K562 (cell line): ENCODE measurements at regions not wholly inside any gene's neighbourhood (a gene's known extent, or its start where the extent isn't known, plus 50 kb on each side); places are given as distances from the start of the nearest gene placed in this dataset.

Source experiments
- ASH1L ChIP-seq: fragments of 450-650 bp; IDR thresholded peaks from 2 replicates; pipeline ENCODE4 v1.6.1; 2018; ENCODE audit warnings: borderline replicate concordance, mild to moderate bottlenecking, low read depth; ENCODE audit not compliant: partially characterized antibody
- CBX2 ChIP-seq: fragments of 200-600 bp; sonication (generic); IDR thresholded peaks from one replicate; pipeline ENCODE4 v1.6.1; 2012; ENCODE audit warnings: mild to moderate bottlenecking, low read length, inconsistent platforms; ENCODE audit not compliant: insufficient read depth, poor library complexity, severe bottlenecking
- CTCF ChIP-seq, 3 experiments: IDR thresholded peaks in 2 of 3; conservative IDR thresholded peaks in 1 of 3; 2 replicates each; pipeline ENCODE4 v1.5.1; 2011 to 2012; ENCODE audit warnings: low read length in 3 of 3, mild to moderate bottlenecking in 3 of 3, control low read depth in 2 of 3, improper control_type of control experiment in 1 of 3, inconsistent platforms in 1 of 3, low read depth in 1 of 3, mixed read lengths in 1 of 3, moderate library complexity in 1 of 3; ENCODE audit not compliant: insufficient read depth in 2 of 3
- E2F6 ChIP-seq, 2 experiments: IDR thresholded peaks; 2 replicates each; pipeline ENCODE4 v1.6.1; 2011; ENCODE audit warnings: borderline replicate concordance in 1 of 2, control low read depth in 1 of 2, low read depth in 1 of 2, low read length in 1 of 2, mild to moderate bottlenecking in 1 of 2, mixed read lengths in 1 of 2, moderate library complexity in 1 of 2; ENCODE audit not compliant: insufficient read depth in 1 of 2, insufficient read length in 1 of 2, poor library complexity in 1 of 2, severe bottlenecking in 1 of 2; ENCODE audit errors: extremely low read depth in 1 of 2
- FOXJ3 ChIP-seq: sonication (generic); formaldehyde crosslinking; IDR thresholded peaks from 2 replicates; pipeline ENCODE4 v1.4.0; 2020; ENCODE audit warnings: mild to moderate bottlenecking, missing genetic modification reagents
- KLF6 ChIP-seq: fragments of 250-450 bp; sonication (Bioruptor Pico); IDR thresholded peaks from 2 replicates; pipeline ENCODE4 v1.4.0; 2020; ENCODE audit warnings: mild to moderate bottlenecking, moderate library complexity, borderline replicate concordance
- RAD21 ChIP-seq, 2 experiments: fragments of 250-450 bp in 1 of 2; fragments of 450-650 bp in 1 of 2; sonication (Bioruptor Pico) in 1 of 2; formaldehyde crosslinking in 1 of 2; IDR thresholded peaks in 1 of 2; conservative IDR thresholded peaks in 1 of 2; 2 replicates each; pipeline versions ENCODE4 v1.4.0 to v1.8.0; 2020 to 2022; ENCODE audit warnings: mild to moderate bottlenecking in 2 of 2, moderate library complexity in 1 of 2
- SIN3B ChIP-seq: fragments of 450-650 bp; IDR thresholded peaks from 2 replicates; pipeline ENCODE4 v1.6.1; 2017; ENCODE audit warnings: low read depth, mild to moderate bottlenecking, moderate library complexity
- TEAD1 ChIP-seq, 2 experiments: fragments of 450-650 bp in 1 of 2; sonication (generic) in 1 of 2; formaldehyde crosslinking; IDR thresholded peaks; 2 replicates each; pipeline versions ENCODE4 v1.4.0 to v1.8.0; 2020 to 2022; ENCODE audit warnings: mild to moderate bottlenecking in 2 of 2, missing genetic modification reagents in 1 of 2
- ZBTB7A ChIP-seq: IDR thresholded peaks from 2 replicates; pipeline ENCODE4 v1.6.1; 2011; ENCODE audit warnings: low read depth, mild to moderate bottlenecking, low read length, moderate library complexity, borderline replicate concordance; ENCODE audit not compliant: control insufficient read depth
- TF ChIP-seq, protein P1 (sequence below): fragments of 450-650 bp; formaldehyde crosslinking; IDR thresholded peaks from 2 replicates; pipeline ENCODE4 v1.4.0; 2022; ENCODE audit warnings: mild to moderate bottlenecking, moderate library complexity
- TF ChIP-seq, protein P2 (sequence below), 3 experiments: fragments of 200-800 bp in 1 of 3; fragments of 250-450 bp in 1 of 3; fragments of 450-650 bp in 1 of 3; sonication (Bioruptor Pico) in 1 of 3; sonication (Bioruptor generic) in 1 of 3; formaldehyde crosslinking in 1 of 3; IDR thresholded peaks; 2 replicates each; pipeline versions ENCODE4 v1.6.1 to v1.8.0; 2016 to 2022; ENCODE audit warnings: mild to moderate bottlenecking in 2 of 3, missing genetic modification characterization in 2 of 3, missing compliant biosample characterization in 1 of 3, moderate library complexity in 1 of 3

DNA sequence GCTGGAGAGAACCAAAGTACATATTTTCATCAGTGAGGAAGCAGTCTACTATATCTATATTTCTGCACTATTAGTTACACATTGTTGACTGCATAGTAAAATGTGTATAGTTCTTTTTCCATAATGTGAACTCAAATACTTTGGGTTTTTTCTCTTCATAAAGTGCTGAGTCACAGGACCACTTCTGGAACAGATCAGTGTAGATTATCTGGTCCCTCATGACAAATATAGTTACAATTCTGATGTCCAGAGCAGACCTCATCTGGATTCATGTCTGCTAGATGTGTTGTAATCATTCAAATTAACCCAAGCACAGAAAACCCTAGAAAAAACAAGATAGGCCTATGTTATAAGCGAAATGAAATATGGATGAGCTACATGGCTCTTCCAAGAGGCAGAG, 171.4 kb downstream of the SUCLA2 start:
- TF ChIP-seq E2F6 (IDR thresholded peaks at IDR 0.05; ENCODE audit: borderline replicate concordance in 1 of 2, extremely low read depth in 1 of 2, insufficient read depth in 1 of 2, insufficient read length in 1 of 2, low read depth in 1 of 2, low read length in 1 of 2, poor library complexity in 1 of 2, severe bottlenecking in 1 of 2) (no peak), SIN3B (no peak), CTCF (IDR thresholded peaks at IDR 0.05 in 2 of 3, conservative IDR thresholded peaks at IDR 0.05 in 1 of 3; ENCODE audit: insufficient read depth in 2 of 3, low read depth in 1 of 3, low read length in 3 of 3) (no peak), FOXJ3 (CRISPR knock-in tag) (no peak), CBX2 (no peak), KLF6 (CRISPR knock-in tag) (no peak), TEAD1 (CRISPR knock-in tag; IDR thresholded peaks at IDR 0.05) (no peak), RAD21 (CRISPR knock-in tag; conservative IDR thresholded peaks at IDR 0.05 in 1 of 2, IDR thresholded peaks at IDR 0.05 in 1 of 2) (no peak), ASH1L (no peak), ZBTB7A (no peak)
- TF ChIP-seq, protein P1, sequence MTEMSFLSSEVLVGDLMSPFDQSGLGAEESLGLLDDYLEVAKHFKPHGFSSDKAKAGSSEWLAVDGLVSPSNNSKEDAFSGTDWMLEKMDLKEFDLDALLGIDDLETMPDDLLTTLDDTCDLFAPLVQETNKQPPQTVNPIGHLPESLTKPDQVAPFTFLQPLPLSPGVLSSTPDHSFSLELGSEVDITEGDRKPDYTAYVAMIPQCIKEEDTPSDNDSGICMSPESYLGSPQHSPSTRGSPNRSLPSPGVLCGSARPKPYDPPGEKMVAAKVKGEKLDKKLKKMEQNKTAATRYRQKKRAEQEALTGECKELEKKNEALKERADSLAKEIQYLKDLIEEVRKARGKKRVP: no peak
- TF ChIP-seq, protein P2, sequence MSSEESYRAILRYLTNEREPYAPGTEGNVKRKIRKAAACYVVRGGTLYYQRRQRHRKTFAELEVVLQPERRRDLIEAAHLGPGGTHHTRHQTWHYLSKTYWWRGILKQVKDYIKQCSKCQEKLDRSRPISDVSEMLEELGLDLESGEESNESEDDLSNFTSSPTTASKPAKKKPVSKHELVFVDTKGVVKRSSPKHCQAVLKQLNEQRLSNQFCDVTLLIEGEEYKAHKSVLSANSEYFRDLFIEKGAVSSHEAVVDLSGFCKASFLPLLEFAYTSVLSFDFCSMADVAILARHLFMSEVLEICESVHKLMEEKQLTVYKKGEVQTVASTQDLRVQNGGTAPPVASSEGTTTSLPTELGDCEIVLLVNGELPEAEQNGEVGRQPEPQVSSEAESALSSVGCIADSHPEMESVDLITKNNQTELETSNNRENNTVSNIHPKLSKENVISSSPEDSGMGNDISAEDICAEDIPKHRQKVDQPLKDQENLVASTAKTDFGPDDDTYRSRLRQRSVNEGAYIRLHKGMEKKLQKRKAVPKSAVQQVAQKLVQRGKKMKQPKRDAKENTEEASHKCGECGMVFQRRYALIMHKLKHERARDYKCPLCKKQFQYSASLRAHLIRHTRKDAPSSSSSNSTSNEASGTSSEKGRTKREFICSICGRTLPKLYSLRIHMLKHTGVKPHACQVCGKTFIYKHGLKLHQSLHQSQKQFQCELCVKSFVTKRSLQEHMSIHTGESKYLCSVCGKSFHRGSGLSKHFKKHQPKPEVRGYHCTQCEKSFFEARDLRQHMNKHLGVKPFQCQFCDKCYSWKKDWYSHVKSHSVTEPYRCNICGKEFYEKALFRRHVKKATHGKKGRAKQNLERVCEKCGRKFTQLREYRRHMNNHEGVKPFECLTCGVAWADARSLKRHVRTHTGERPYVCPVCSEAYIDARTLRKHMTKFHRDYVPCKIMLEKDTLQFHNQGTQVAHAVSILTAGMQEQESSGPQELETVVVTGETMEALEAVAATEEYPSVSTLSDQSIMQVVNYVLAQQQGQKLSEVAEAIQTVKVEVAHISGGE (CRISPR knock-in tag; IDR thresholded peaks at IDR 0.05): no peak
